Astrocyte of the cerebellum (primary cell): ENCODE measurements at regions not wholly inside any gene's neighbourhood (a gene's known extent, or its start where the extent isn't known, plus 50 kb on each side); places are given as distances from the start of the nearest gene placed in this dataset.

Experiments
- DNase-seq: peaks from one replicate; pipeline ENCODE4 v3.0.0-alpha.2; 2011; ENCODE audit warnings: low read depth
- H3K4me3 ChIP-seq: 2 replicates; pipeline ENCODE4 v1.5.1; 2011; ENCODE audit warnings: mild to moderate bottlenecking, low read depth, low read length, moderate library complexity
- in situ Hi-C: cut with HindIII; loops from 2 replicates; pipeline ENCODE4 v1.10.0; 2017; ENCODE audit warnings: low sequenced_read_pairs
- TF ChIP-seq, protein P1 (sequence below): IDR thresholded peaks from 2 replicates; pipeline ENCODE4 v1.5.1; 2012; ENCODE audit warnings: low read length, low read depth, moderate library complexity, mild to moderate bottlenecking; ENCODE audit errors: missing control alignments

DNA sequence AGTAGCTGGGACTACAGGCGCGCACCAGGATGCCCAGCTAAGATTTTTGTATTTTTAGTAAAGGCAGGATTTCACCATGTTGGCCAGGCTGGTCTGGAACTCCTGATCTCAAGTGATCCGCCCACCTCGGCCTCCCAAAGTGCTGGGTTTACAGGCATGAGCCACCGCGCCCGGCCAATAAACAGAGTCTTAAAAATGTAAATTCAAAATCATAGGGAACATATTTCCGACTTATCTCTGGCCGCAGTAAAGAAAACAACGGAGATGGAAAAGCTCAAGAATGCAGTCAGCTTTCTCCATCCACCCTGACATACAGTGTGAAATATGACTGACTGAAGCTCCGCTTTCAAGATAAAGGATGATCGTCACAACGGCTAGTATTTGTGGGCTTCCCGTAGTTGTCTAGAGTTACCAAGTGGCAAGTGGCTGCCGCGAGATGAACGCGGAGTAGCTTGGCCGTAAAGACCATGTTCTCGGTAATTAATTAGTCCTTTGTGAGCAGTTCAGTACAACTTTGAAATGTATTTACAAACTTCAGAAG is 495.1 kb upstream of the FAT1 start:
- TF ChIP-seq, protein P1, sequence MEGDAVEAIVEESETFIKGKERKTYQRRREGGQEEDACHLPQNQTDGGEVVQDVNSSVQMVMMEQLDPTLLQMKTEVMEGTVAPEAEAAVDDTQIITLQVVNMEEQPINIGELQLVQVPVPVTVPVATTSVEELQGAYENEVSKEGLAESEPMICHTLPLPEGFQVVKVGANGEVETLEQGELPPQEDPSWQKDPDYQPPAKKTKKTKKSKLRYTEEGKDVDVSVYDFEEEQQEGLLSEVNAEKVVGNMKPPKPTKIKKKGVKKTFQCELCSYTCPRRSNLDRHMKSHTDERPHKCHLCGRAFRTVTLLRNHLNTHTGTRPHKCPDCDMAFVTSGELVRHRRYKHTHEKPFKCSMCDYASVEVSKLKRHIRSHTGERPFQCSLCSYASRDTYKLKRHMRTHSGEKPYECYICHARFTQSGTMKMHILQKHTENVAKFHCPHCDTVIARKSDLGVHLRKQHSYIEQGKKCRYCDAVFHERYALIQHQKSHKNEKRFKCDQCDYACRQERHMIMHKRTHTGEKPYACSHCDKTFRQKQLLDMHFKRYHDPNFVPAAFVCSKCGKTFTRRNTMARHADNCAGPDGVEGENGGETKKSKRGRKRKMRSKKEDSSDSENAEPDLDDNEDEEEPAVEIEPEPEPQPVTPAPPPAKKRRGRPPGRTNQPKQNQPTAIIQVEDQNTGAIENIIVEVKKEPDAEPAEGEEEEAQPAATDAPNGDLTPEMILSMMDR: no peak
- H3K4me3 ChIP-seq: no peak overlapping the region
- in situ Hi-C loops: no loop called here

DNA sequence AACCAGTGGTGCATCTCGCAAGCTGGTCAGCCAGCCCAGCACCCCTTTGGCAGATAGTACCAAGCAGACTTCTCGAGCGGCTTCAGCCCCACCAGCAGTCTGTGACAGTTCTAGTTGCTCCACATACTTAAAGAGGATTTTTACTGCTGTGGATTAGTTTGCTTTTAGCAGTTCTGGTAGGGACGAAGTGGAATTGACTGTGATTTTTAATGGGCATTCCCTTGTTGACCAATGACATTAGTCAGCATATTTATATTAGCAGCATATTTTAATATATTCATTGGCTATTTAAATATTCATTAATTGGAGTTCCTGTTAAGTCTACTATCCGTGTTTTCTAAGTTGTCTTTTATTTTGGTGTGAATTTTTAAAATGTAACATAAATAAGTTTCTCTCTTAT is 500.9 kb upstream of the FAT1 start:
- no peak overlapping the region for H3K4me3 ChIP-seq
- in situ Hi-C loops: no loop called here
- TF ChIP-seq, protein P1: no peak
- DNase-seq: no peak

More for the DNA sequence above, 495.1 kb upstream of the FAT1 start:
- no peak for DNase-seq

DNA sequence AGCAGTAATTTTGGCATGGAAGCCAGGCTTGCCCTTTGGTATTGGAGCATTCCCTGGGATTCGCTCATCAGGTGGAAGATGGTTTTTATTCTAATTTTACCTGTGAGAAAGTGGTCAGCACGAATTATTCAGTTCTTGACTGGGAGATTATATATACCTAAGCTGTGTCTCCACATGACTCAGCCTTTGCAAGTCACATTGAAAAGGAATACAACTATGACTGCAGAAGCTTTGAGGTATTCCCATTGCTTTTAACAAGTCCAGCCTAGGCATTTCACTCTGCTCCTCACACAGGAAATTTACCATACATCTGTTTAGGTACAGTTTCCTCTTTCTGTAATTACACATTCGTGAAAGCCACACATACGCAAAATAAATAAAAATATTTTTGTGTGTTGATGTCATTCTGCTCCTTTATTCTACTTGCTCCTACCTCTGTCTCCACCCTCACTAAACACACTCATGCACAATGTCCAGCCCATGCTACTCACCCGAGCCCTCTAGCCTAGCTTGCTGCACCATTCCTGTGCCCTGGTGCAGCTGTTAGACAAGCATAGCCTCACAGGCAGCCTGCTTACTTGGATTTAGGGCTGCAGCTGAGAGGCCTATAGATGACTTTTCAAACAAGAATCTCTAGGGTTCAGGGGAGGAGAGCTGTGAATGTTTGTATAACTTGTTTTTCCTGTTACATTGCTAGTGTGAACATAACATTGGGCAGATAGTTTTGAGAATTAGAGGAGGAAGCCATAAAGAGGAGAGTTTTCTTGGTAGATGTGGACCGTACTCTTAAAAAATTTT is 504.4 kb upstream of the FAT1 start:
- no peak for DNase-seq
- in situ Hi-C loops: no loop called here
- TF ChIP-seq, protein P1: no peak
- no peak overlapping the region for H3K4me3 ChIP-seq

DNA sequence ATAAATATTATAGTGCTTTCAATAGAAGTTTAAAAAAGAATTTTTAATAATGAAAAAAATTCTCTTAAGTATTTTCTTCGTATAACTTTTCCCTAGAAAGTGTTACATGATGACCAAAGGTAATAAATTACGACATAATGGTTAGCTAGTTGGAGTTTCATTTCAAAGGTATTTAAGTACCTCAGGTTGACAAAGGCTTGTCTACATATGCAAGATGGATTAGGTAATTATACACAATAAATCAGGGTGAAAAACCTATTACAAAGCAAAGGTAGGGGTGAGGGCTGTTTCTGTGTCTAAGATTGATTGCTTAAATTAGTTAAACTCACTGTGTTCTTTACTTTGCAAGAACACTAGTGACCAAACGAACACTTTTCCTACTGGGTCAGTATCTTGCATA is 508.5 kb upstream of the FAT1 start:
- DNase-seq: no peak
- H3K4me3 ChIP-seq: no peak overlapping the region
- in situ Hi-C loops: no loop called here
- TF ChIP-seq, protein P1: no peak

DNA sequence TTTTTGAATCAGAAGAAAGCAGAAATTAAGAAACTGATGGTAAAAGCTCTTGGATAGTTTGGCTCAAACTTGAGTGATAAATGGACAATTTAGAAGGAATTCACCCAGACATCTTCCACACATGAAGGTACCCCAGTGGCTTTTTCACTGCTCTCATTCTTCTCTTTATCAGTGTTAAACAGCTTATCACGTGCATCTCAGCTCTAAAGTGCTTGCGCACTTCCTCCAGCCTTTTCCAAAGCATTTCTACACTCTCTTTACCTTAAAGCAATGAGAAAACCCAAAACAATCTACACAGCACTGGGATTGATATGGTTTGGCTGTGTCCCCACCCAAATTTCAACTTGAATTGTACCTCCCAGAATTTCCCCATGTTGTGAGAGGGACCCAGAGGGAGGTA is 509.1 kb upstream of the FAT1 start:
- no peak overlapping the region for H3K4me3 ChIP-seq
- DNase-seq: no peak
- in situ Hi-C loops: no loop called here
- TF ChIP-seq, protein P1: no peak

DNA sequence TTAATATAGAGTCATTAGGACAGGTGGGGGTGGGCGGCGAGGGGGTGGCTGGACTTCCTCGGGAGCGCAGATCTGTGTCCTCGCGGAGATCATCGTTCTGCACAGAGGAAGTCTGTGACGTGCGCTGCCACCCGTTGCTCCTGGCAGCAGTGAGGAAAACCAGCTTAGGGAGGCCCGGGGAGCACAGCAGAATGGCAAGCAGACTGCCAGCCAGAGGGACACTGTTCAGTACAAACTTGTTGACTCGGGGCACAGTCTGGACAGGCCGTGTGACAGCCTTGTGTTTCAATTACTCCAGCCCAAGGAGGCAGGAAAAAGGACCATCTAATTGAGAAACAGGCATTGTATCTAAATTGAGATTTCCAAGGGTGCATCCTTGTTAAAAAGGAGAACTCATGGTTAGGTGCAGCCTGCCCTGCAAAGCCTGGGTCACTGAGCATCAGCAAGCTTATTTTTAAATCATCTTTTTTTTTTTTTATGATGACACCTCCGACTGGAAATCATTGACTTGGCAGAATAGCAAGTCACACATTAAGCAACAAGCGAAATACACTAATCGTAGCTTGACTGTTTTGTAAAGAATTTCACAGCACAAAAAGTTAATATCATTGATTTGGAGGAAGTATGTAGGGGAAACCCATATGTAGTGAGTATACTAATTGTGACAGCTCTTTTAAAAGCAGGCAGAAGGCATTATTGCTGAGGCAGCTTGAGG is 512.0 kb upstream of the FAT1 start:
- no peak for DNase-seq
- H3K4me3 ChIP-seq: no peak overlapping the region
- in situ Hi-C loops: no loop called here
- TF ChIP-seq, protein P1: no peak
